Liver (tissue), 8 donors: ENCODE measurements at regions not wholly inside any gene's neighbourhood (a gene's known extent, or its start where the extent isn't known, plus 50 kb on each side); places are given as distances from the start of the nearest gene placed in this dataset.

Source experiments
- DNase-seq: peaks from one replicate; pipeline ENCODE4 v3.0.0-alpha.2; 2017; ENCODE audit warnings: low spot score
- H3K27ac ChIP-seq, 2 donors: one replicate each; pipeline ENCODE4 v1.7.0; 2013; ENCODE audit warnings: inconsistent platforms in 2 of 2, low read length in 2 of 2, control low read depth in 1 of 2, low read depth in 1 of 2, mild to moderate bottlenecking in 1 of 2
- H3K27me3 ChIP-seq, 4 donors: one replicate each; pipeline versions ENCODE4 v1.6.1 to v1.7.0; 2013; ENCODE audit warnings: low read length in 3 of 4, inconsistent platforms in 1 of 4, mild to moderate bottlenecking in 1 of 4, moderate library complexity in 1 of 4; ENCODE audit not compliant: control insufficient read depth in 4 of 4, insufficient read depth in 4 of 4
- H3K36me3 ChIP-seq, 4 donors: one replicate each; pipeline versions ENCODE4 v1.6.1 to v1.7.0; 2013; ENCODE audit warnings: low read length in 3 of 4, mild to moderate bottlenecking in 3 of 4, low read depth in 1 of 4, moderate library complexity in 1 of 4; ENCODE audit not compliant: control insufficient read depth in 4 of 4, insufficient read depth in 3 of 4
- H3K4me1 ChIP-seq, 4 donors: one replicate each; pipeline versions ENCODE4 v1.6.1 to v1.7.0; 2013; ENCODE audit warnings: low read length in 3 of 4, mild to moderate bottlenecking in 3 of 4, moderate library complexity in 1 of 4; ENCODE audit not compliant: control insufficient read depth in 4 of 4, insufficient read depth in 4 of 4
- H3K4me3 ChIP-seq, 3 donors: one replicate each; pipeline versions ENCODE4 v1.6.1 to v1.7.0; 2013; ENCODE audit warnings: low read length in 3 of 3, control low read depth in 1 of 3, low read depth in 1 of 3, mild to moderate bottlenecking in 1 of 3
- H3K9ac ChIP-seq, 2 donors: one replicate each; pipeline ENCODE4 v1.7.0; 2013; ENCODE audit warnings: low read length in 2 of 2, mild to moderate bottlenecking in 2 of 2, moderate library complexity in 2 of 2, control low read depth in 1 of 2, low read depth in 1 of 2
- H3K9me3 ChIP-seq, 4 donors: one replicate each; pipeline versions ENCODE4 v1.6.1 to v1.7.0; 2013; ENCODE audit warnings: low read length in 3 of 4; ENCODE audit not compliant: control insufficient read depth in 4 of 4
- FOXA1 ChIP-seq: IDR thresholded peaks from 2 replicates; pipeline ENCODE4 v1.6.1; 2016; ENCODE audit warnings: antibody characterized with exemption
- FOXA2 ChIP-seq: IDR thresholded peaks from 2 replicates; pipeline ENCODE4 v1.6.1; 2016; ENCODE audit warnings: antibody characterized with exemption
- GABPA ChIP-seq, 2 donors: IDR thresholded peaks in 1 of 2; conservative IDR thresholded peaks in 1 of 2; 2 replicates each; pipeline ENCODE4 v1.6.1; 2016; ENCODE audit warnings: antibody characterized with exemption in 2 of 2, mild to moderate bottlenecking in 1 of 2, moderate library complexity in 1 of 2
- HNF4A ChIP-seq, 2 donors: conservative IDR thresholded peaks; 2 replicates each; pipeline ENCODE4 v1.6.1; 2016; ENCODE audit warnings: antibody characterized with exemption in 2 of 2, mild to moderate bottlenecking in 2 of 2
- JUND ChIP-seq, 2 donors: IDR thresholded peaks; 2 replicates each; pipeline ENCODE4 v1.6.1; 2016; ENCODE audit warnings: antibody characterized with exemption in 2 of 2
- NR2F2 ChIP-seq: IDR thresholded peaks from 2 replicates; pipeline ENCODE4 v1.6.1; 2016; ENCODE audit warnings: antibody characterized with exemption
- RAD21 ChIP-seq, 2 donors: IDR thresholded peaks; 2 replicates each; pipeline ENCODE4 v1.6.1; 2016; ENCODE audit warnings: antibody characterized with exemption in 2 of 2, mild to moderate bottlenecking in 2 of 2
- RXRA ChIP-seq, 2 donors: IDR thresholded peaks; 2 replicates each; pipeline ENCODE4 v1.6.1; 2017 to 2018; ENCODE audit warnings: antibody characterized with exemption in 2 of 2, mild to moderate bottlenecking in 1 of 2
- SP1 ChIP-seq: IDR thresholded peaks from 2 replicates; pipeline ENCODE4 v1.6.1; 2018; ENCODE audit warnings: antibody characterized with exemption, mild to moderate bottlenecking
- TAF1 ChIP-seq: conservative IDR thresholded peaks from 2 replicates; pipeline ENCODE4 v1.6.1; 2016; ENCODE audit warnings: antibody characterized with exemption, mild to moderate bottlenecking
- YY1 ChIP-seq: IDR thresholded peaks from 2 replicates; pipeline ENCODE4 v1.6.1; 2016; ENCODE audit warnings: antibody characterized with exemption, mild to moderate bottlenecking
- WGBS: extraction: QIAGEN DNeasy Blood & Tissue Kit; methylation state at CpG from one replicate; pipeline ENCODE4 v1.1.7; 2013; 5-methylcytosine and 5-hydroxymethylcytosine counted together
- TF ChIP-seq, protein P1 (sequence below): fragments of 150-350 bp; IDR thresholded peaks from 2 replicates; pipeline ENCODE4 v1.5.1; 2017; ENCODE audit warnings: improper control_type of control experiment, low read depth, low read length; ENCODE audit not compliant: missing input control
- TF ChIP-seq, protein P2 (sequence below): IDR thresholded peaks from 2 replicates; pipeline ENCODE4 v1.6.1; 2016; ENCODE audit warnings: antibody characterized with exemption
- TF ChIP-seq, protein P3 (sequence below): IDR thresholded peaks from 2 replicates; pipeline ENCODE4 v1.6.1; 2016; ENCODE audit warnings: antibody characterized with exemption
- TF ChIP-seq, protein P4 (sequence below): IDR thresholded peaks from 2 replicates; pipeline ENCODE4 v1.6.1; 2016; ENCODE audit warnings: antibody characterized with exemption, mild to moderate bottlenecking
- TF ChIP-seq, protein P5 (sequence below): IDR thresholded peaks from 2 replicates; pipeline ENCODE4 v1.6.1; 2016; ENCODE audit warnings: antibody characterized with exemption
- donor health status: healthy.
- donor health status: healthy.
- donor health status: healthy.
- donor health status: healthy.
- donor health status: healthy.

DNA sequence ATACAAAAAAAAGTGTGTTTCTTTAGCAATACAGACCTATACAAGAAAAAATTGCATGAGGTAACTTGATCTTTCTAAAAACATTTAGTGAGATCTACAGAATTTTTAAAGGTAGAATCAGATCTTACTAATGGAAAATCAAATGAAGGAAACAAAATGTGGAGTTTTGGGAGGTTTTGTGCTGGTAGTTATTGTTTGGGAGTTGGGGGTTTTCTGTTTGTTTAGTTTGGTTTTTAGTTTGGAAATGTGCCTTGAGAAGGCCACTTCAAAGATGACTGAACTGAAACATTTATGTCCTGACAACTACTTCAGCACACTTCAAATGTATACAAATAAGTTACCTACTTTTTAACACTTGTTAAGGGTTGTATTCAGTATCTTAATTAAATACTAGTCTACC lies 280.1 kb downstream of the NR2F1-AS1 start (continued):
- TF ChIP-seq, protein P1, sequence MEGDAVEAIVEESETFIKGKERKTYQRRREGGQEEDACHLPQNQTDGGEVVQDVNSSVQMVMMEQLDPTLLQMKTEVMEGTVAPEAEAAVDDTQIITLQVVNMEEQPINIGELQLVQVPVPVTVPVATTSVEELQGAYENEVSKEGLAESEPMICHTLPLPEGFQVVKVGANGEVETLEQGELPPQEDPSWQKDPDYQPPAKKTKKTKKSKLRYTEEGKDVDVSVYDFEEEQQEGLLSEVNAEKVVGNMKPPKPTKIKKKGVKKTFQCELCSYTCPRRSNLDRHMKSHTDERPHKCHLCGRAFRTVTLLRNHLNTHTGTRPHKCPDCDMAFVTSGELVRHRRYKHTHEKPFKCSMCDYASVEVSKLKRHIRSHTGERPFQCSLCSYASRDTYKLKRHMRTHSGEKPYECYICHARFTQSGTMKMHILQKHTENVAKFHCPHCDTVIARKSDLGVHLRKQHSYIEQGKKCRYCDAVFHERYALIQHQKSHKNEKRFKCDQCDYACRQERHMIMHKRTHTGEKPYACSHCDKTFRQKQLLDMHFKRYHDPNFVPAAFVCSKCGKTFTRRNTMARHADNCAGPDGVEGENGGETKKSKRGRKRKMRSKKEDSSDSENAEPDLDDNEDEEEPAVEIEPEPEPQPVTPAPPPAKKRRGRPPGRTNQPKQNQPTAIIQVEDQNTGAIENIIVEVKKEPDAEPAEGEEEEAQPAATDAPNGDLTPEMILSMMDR: no peak
- TF ChIP-seq, protein P2, sequence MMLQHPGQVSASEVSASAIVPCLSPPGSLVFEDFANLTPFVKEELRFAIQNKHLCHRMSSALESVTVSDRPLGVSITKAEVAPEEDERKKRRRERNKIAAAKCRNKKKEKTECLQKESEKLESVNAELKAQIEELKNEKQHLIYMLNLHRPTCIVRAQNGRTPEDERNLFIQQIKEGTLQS: no peak

DNA sequence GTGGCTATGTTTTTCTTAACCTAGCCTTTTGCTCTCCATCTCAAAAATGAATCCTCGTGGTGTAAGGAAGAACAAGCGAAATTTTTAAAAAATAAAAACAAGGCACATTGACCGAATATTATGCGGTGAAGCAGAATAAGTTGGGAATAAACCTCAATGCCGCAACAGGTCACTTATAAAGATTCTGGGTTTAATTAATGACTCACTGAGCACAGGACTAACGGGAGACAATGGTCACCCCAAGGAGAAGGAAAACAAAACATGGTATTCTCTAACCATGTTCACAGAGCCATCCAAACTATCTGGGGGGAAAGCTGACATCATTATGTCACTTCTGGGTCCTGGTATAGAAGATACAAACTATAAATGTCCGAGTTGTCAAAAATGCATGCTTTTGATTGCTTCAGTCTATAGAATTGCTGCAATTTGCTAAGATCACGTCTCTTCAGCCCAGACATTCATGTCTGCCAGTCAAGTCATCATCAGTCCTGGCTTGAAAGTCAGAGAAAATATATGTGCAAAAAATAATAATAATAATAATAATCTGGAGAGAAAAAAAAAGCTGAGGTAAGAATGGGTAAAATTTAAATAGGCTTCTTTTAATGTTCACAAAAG lies 280.6 kb downstream of the NR2F1-AS1 start:
- H3K36me3 ChIP-seq: no peaks in the 10 kb centered on the region
- H3K27ac ChIP-seq: no peak overlapping the region
- H3K4me1 ChIP-seq: no peaks in the 10 kb centered on the region
- no peak for DNase-seq
- H3K9me3 ChIP-seq: no peaks in the 10 kb centered on the region
- no peak overlapping the region for H3K9ac ChIP-seq
- H3K27me3 ChIP-seq: no peaks in the 10 kb centered on the region
- no peak overlapping the region for H3K4me3 ChIP-seq
- WGBS: 66% methylated on average over 8 of the region's 8 CpGs
- TF ChIP-seq JUND (IDR thresholded peaks at IDR 0.05): no peak

DNA sequence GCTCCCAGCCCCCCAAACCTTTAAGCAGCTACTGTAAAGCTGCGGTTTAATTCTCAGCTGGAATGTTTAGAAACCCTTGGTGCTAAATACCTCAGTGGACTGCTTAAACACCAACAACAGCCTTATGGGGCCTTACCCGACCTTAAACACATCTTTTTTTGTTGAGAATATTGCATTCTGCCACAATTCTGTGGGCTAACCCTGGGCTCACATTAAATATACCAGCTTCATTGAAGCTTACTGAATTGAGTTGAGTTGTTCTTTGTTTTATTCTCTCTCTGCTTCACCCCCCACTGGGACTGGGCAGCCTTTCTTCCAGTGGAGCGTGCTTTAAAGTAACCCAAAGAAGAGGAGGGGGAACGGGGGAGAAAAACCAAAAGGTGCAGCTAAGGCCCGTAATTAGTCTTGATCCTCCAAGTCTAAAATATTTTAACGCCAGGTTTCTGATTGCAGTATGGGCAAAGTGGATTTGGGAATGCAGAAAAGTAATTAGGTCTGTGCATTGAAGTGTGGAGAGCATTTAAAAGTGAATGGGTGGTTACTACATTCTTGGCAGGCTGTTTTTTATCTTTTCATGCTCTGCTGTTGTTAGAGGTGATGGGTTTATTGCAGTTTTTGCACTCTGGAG lies 281.2 kb downstream of the NR2F1-AS1 start:
- no peaks in the 10 kb centered on the region for H3K36me3 ChIP-seq
- H3K9me3 ChIP-seq: no peaks in the 10 kb centered on the region
- 61% methylated on average over 6 of the region's 6 CpGs for WGBS
- no peak overlapping the region for H3K4me3 ChIP-seq
- no peaks in the 10 kb centered on the region for H3K27me3 ChIP-seq
- no peak for DNase-seq
- H3K9ac ChIP-seq: no peak overlapping the region
- H3K4me1 ChIP-seq: no peaks in the 10 kb centered on the region
- TF ChIP-seq FOXA1: no peak
- TF ChIP-seq, protein P3, sequence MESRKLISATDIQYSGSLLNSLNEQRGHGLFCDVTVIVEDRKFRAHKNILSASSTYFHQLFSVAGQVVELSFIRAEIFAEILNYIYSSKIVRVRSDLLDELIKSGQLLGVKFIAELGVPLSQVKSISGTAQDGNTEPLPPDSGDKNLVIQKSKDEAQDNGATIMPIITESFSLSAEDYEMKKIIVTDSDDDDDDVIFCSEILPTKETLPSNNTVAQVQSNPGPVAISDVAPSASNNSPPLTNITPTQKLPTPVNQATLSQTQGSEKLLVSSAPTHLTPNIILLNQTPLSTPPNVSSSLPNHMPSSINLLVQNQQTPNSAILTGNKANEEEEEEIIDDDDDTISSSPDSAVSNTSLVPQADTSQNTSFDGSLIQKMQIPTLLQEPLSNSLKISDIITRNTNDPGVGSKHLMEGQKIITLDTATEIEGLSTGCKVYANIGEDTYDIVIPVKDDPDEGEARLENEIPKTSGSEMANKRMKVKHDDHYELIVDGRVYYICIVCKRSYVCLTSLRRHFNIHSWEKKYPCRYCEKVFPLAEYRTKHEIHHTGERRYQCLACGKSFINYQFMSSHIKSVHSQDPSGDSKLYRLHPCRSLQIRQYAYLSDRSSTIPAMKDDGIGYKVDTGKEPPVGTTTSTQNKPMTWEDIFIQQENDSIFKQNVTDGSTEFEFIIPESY: no peak
- no peak for TF ChIP-seq SP1
- TF ChIP-seq TAF1: no peak
- TF ChIP-seq, protein P4, sequence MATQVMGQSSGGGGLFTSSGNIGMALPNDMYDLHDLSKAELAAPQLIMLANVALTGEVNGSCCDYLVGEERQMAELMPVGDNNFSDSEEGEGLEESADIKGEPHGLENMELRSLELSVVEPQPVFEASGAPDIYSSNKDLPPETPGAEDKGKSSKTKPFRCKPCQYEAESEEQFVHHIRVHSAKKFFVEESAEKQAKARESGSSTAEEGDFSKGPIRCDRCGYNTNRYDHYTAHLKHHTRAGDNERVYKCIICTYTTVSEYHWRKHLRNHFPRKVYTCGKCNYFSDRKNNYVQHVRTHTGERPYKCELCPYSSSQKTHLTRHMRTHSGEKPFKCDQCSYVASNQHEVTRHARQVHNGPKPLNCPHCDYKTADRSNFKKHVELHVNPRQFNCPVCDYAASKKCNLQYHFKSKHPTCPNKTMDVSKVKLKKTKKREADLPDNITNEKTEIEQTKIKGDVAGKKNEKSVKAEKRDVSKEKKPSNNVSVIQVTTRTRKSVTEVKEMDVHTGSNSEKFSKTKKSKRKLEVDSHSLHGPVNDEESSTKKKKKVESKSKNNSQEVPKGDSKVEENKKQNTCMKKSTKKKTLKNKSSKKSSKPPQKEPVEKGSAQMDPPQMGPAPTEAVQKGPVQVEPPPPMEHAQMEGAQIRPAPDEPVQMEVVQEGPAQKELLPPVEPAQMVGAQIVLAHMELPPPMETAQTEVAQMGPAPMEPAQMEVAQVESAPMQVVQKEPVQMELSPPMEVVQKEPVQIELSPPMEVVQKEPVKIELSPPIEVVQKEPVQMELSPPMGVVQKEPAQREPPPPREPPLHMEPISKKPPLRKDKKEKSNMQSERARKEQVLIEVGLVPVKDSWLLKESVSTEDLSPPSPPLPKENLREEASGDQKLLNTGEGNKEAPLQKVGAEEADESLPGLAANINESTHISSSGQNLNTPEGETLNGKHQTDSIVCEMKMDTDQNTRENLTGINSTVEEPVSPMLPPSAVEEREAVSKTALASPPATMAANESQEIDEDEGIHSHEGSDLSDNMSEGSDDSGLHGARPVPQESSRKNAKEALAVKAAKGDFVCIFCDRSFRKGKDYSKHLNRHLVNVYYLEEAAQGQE: no peak
- TF ChIP-seq, protein P5, sequence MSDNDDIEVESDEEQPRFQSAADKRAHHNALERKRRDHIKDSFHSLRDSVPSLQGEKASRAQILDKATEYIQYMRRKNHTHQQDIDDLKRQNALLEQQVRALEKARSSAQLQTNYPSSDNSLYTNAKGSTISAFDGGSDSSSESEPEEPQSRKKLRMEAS: no peak
- no peak for TF ChIP-seq FOXA2
- TF ChIP-seq RXRA (IDR thresholded peaks at IDR 0.05): no peak
- no peak for TF ChIP-seq YY1
- TF ChIP-seq GABPA (IDR thresholded peaks at IDR 0.05 in 1 of 2, conservative IDR thresholded peaks at IDR 0.05 in 1 of 2): no peak
- no peak for TF ChIP-seq RAD21 (IDR thresholded peaks at IDR 0.05)
- TF ChIP-seq NR2F2: no peak
- no peak for TF ChIP-seq JUND (IDR thresholded peaks at IDR 0.05)
- no peak for TF ChIP-seq HNF4A (conservative IDR thresholded peaks at IDR 0.05)
- TF ChIP-seq, protein P1: no peak
- no peak overlapping the region for H3K27ac ChIP-seq
